GM21515 (cell line): ENCODE measurements at regions not wholly inside any gene's neighbourhood (a gene's known extent, or its start where the extent isn't known, plus 50 kb on each side); places are given as distances from the start of the nearest gene placed in this dataset.
"Not testable (repeated sequence)": the region's sequence is repeated elsewhere in the genome, so short reads cannot be mapped to it uniquely, and the experiment has no call there.

Experiments used
- ATAC-seq: cut with Tn5 transposase; IDR thresholded peaks from one replicate; pipeline ENCODE4 v1.9.1; 2021; ENCODE audit not compliant: unreplicated experiment

GRCh38 chrX:46234775-46235174 is 310.4 kb downstream of the ZNF674 start:
- no peak for ATAC-seq

- no peak for ATAC-seq
These were observed 316.8 kb downstream of the ZNF674 start for GRCh38 chrX:46228389-46228788.

- no peak for ATAC-seq
These were observed 318.8 kb downstream of the ZNF674 start for GRCh38 chrX:46226422-46226821.

DNA sequence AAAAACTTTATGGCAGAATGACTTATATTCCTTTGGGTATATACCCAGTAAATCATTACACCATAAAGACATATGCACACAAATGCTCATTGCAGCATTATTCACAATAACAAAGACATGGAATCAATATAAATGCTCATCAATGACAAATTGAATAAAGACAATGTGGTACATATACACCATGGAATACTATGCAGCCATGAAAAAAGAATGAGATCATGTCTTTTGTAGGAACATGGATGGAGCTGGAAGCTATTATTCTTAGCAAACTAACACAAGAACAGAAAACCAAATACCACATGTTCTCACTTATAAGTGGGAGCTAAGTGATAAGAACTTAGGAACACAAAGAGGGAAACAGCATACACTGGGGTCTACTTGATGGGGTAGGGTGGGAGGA is 321.7 kb downstream of the ZNF674 start:
- not testable (repeated sequence) for ATAC-seq

GRCh38 chrX:46220822-46221221 is 324.4 kb downstream of the ZNF674 start:
- no peak for ATAC-seq

GRCh38 chrX:46218373-46218772 is 326.8 kb downstream of the ZNF674 start:
- no peak for ATAC-seq

DNA sequence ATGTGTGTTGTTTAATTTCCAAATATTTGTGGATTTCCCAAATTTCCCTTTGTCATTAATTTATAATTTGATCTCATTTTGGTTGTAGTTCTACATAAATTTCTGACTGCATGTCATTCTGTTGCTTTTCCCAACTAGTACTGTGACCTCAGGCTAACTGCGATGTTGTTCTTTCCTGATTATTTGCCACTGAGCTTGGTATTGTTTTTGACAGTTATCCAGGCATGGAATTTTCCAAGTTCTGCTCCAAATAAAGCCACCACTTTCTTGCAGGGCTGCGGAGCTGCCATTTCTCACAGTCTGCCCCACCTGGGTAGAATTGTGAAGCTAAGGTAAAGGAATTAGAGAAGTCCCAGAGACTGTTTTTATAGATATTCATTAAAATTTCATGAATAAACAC is 328.8 kb downstream of the ZNF674 start:
- no peak for ATAC-seq

DNA sequence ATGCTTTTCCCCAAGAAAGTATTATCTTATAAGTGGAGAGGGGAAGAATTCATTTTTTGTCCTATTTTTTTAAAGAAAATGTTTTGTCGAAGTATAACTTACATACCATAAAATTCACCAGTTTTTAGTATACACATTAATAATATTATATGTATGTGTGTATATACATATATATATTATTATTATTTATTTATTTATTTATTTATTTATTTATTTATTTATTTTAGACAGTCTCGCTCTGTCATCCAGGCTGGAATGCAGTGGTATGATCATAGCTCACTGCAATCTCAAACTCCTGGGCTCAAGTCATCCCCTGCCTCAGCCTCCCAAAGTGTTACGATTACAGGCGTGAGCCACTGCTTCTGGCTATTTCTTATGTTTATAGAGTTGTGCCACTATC is 334.1 kb downstream of the ZNF674 start:
- no peak for ATAC-seq

GRCh38 chrX:46209768-46210167 is 335.5 kb downstream of the ZNF674 start:
- no peak for ATAC-seq

GRCh38 chrX:46209037-46209436 is 336.2 kb downstream of the ZNF674 start:
- no peak for ATAC-seq

GRCh38 chrX:46208225-46208854 is 336.9 kb downstream of the ZNF674 start:
- ATAC-seq, result no peak

GRCh38 chrX:46204721-46205422 is 340.3 kb downstream of the ZNF674 start:
- ATAC-seq, result no peak

- no peak for ATAC-seq
These were observed 342.3 kb downstream of the ZNF674 start for GRCh38 chrX:46202733-46203514.

DNA sequence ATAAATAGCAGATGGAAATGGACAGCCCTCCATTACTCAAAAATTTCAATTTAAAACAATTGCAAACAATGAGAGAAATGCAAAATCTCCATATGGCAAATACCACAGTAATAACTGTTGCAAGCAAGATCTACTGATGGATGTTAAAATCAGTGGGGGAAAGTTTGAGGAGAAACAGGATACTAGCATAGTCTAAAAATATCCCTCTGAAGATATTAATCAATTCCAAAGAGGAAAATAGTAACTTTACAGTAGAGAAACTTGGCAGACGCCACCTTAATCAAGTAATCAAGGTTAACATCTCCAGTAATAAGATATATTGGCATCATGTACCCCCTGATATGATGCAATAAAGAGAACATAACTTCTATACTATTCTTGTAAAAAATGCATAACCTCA is 344.8 kb downstream of the ZNF674 start:
- ATAC-seq, result no peak

DNA sequence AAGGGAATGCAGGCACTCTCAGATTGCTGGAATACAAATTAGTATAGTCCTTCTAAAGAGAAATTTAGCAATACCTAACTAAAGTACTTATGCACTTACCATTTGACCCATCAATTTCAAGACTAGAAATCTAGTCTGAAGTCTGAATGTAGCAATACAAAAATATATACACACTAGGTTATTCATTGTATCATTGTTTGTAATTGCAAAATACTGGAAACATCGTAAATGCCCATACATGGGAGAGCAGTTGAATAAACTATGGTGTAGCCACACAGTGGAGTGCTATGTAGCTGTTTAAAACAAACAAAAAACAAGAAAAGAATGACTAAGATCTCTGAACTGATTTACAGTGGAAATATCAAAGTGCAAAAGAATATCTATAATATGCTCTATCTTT is 346.4 kb downstream of the ZNF674 start:
- ATAC-seq, result no peak

DNA sequence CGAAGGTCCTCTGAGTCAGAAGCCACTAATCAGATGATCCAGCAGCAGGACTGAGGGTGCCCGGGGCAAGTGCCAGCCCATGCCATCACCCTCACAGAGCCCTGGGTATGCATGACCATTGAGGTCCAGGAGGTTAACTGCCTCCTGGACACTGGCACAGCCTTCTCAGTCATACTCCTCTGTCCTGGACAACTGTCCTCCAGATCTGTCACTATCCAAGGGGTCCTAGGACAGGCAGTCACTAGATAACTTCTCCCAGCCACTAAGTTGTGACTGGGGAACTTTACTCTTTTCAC is 358.5 kb downstream of the ZNF674 start:
- not testable (repeated sequence) for ATAC-seq

GRCh38 chrX:46185923-46186810 is 359.1 kb downstream of the ZNF674 start:
- no peak for ATAC-seq

DNA sequence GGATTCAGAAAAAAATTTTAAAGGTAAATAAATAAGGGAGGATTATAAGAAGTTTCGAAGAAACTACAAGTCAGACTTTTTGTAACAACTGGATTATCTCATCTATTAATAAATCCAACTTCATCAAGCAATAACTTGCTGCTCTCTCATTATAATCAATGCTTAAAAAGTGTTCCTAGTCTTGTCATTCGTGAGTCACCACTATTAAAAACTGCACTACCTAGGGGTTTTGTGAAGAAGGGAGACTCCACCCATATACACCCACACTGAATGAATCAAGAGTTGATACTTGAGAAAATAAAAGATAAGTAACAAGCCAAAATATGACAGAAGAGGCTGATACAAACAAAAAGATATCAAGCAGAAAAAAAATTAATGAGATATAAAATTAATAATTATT is 360.5 kb downstream of the ZNF674 start:
- ATAC-seq, result no peak

DNA sequence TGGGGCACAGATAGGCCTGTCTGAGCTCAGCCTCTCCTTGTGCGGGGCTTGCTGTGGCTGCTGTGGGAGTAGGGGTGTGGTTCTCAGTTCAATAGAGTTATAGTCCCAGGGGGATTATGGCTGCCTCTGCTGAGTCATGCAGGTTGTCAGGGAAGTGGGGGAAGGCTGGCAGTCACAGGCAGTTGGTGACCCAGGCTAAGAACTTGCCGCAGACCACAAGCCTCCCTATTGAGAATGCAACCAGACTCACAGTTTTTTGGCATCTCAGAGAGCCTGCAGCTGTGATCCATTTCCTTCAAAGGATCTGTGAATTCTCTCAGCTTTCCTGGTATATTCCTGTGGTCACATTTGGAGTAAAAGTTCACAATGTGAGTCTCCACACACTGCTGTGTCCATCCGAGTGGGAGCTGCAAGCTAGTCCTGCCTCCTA is 364.9 kb downstream of the ZNF674 start:
- no peak for ATAC-seq

DNA sequence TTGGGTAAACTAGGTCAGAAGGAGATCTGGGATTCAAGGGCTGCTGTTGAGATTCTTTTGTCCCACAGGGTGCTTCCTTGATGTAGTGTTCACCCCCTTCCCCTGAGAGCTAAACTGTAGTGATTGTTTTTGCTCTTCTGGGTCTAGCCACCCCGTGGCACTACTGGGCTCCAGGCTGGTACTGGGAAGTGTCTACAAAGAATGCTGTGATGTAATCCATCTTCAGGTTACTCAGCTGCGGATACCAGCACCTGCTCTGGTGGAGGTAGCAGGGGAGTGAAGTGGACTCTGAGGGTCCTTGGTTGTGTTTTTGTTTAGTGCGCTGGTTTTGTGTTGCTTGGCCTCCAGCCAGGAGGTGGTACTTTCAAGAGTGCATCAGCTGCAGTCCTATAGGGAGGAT is 365.5 kb downstream of the ZNF674 start:
- no peak for ATAC-seq

DNA sequence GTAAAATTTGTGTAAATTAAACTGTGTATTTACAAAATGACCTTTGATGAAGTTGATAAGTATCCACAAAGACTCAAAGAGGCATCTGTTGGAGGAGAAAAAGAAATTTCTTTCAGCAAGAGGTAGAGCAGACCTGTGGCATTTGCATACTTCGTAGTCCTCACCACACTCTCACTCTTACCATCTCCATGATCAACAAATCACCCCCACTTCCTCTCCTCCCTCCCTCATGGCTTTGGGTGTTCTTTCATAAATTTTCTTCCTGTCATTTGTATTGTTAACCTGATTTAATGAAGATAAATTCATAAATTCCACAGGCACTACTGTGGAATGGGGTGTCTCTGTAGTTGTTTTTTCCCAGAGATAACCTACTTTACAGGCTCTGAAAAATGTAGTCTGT is 366.5 kb downstream of the ZNF674 start:
- no peak for ATAC-seq
